Subcutaneous abdominal adipose tissue (tissue), 5 donors: ENCODE measurements at regions not wholly inside any gene's neighbourhood (a gene's known extent, or its start where the extent isn't known, plus 50 kb on each side); places are given as distances from the start of the nearest gene placed in this dataset.
"Not testable (repeated sequence)": the region's sequence is repeated elsewhere in the genome, so short reads cannot be mapped to it uniquely, and the experiment has no call there.

Experiments used
- H3K27ac ChIP-seq: one replicate; pipeline ENCODE4 v1.7.0; 2013; ENCODE audit warnings: low read depth, mild to moderate bottlenecking, inconsistent platforms, low read length, moderate library complexity
- H3K27me3 ChIP-seq, 5 donors: one replicate each; pipeline ENCODE4 v1.7.0; 2013; ENCODE audit warnings: low read length in 5 of 5, inconsistent platforms in 1 of 5; ENCODE audit not compliant: control insufficient read depth in 5 of 5, insufficient read depth in 4 of 5
- H3K36me3 ChIP-seq, 5 donors: one replicate each; pipeline ENCODE4 v1.7.0; 2013; ENCODE audit warnings: low read length in 5 of 5; ENCODE audit not compliant: control insufficient read depth in 5 of 5, insufficient read depth in 5 of 5
- H3K4me1 ChIP-seq, 5 donors: one replicate each; pipeline ENCODE4 v1.7.0; 2013; ENCODE audit warnings: low read length in 5 of 5, mild to moderate bottlenecking in 3 of 5, moderate library complexity in 1 of 5; ENCODE audit not compliant: control insufficient read depth in 5 of 5, insufficient read depth in 5 of 5
- H3K4me3 ChIP-seq, 5 donors: one replicate each; pipeline ENCODE4 v1.7.0; 2013; ENCODE audit warnings: low read length in 5 of 5, low read depth in 1 of 5
- H3K9ac ChIP-seq, 5 donors: one replicate each; pipeline ENCODE4 v1.7.0; 2013; ENCODE audit warnings: low read length in 5 of 5, mild to moderate bottlenecking in 4 of 5, moderate library complexity in 3 of 5
- H3K9me3 ChIP-seq, 5 donors: one replicate each; pipeline ENCODE4 v1.7.0; 2013; ENCODE audit warnings: low read length in 5 of 5; ENCODE audit not compliant: control insufficient read depth in 5 of 5
- donor health status: healthy.
- donor health status: healthy.
- donor health status: healthy.
- donor health status: healthy.
- donor health status: healthy.

- not testable (repeated sequence) for H3K27me3 ChIP-seq, H3K4me1 ChIP-seq, H3K9ac ChIP-seq, H3K36me3 ChIP-seq, H3K9me3 ChIP-seq, H3K4me3 ChIP-seq, H3K27ac ChIP-seq
These were observed 1075.2 kb upstream of the NOVA1 start for GRCh38 chr14:27672811-27673737.

GRCh38 chr14:27686137-27686536 lies 1080.5 kb upstream of the FOXG1 start:
- Histone ChIP-seq H3K36me3 (no peaks in the 10 kb centered on the region), H3K4me1 (no peaks in the 10 kb centered on the region), H3K27ac (no peak overlapping the region), H3K27me3 (no peaks in the 10 kb centered on the region), H3K4me3 (no peak overlapping the region), H3K9me3 (peaks cover 0 to 2% (median 2%) of the 10 kb centered on the region in 5 donors), H3K9ac (no peak overlapping the region)

GRCh38 chr14:27688841-27689444 lies 1077.6 kb upstream of the FOXG1 start:
- H3K9me3 ChIP-seq: peaks cover 0 to 2% (median 2%) of the 10 kb centered on the region in 5 donors
- no peaks in the 10 kb centered on the region for H3K27me3 ChIP-seq
- no peak overlapping the region for H3K4me3 ChIP-seq
- no peaks in the 10 kb centered on the region for H3K36me3 ChIP-seq
- no peaks in the 10 kb centered on the region for H3K4me1 ChIP-seq
- no peak overlapping the region for H3K9ac ChIP-seq
- H3K27ac ChIP-seq: no peak overlapping the region

GRCh38 chr14:27712364-27712763 lies 1054.2 kb upstream of the FOXG1 start:
- Histone ChIP-seq H3K9me3 (peaks cover 0 to 18% (median 6%) of the 10 kb centered on the region in 5 donors), H3K9ac (no peak overlapping the region), H3K36me3 (no peaks in the 10 kb centered on the region), H3K27me3 (no peaks in the 10 kb centered on the region), H3K4me3 (no peak overlapping the region), H3K27ac (no peak overlapping the region), H3K4me1 (no peaks in the 10 kb centered on the region)

- no peaks in the 10 kb centered on the region for H3K4me1 ChIP-seq
- H3K27me3 ChIP-seq: no peaks in the 10 kb centered on the region
- peaks cover 0 to 13% (median 3%) of the 10 kb centered on the region in 5 donors for H3K9me3 ChIP-seq
- no peak overlapping the region for H3K9ac ChIP-seq
- H3K27ac ChIP-seq: no peak overlapping the region
- H3K4me3 ChIP-seq: no peak overlapping the region
- H3K36me3 ChIP-seq: no peaks in the 10 kb centered on the region
These were observed 1051.0 kb upstream of the FOXG1 start for GRCh38 chr14:27715561-27715960.

GRCh38 chr14:27721760-27722159 lies 1044.8 kb upstream of the FOXG1 start:
- H3K9ac ChIP-seq: no peak overlapping the region
- no peak overlapping the region for H3K27ac ChIP-seq
- H3K27me3 ChIP-seq: no peaks in the 10 kb centered on the region
- H3K9me3 ChIP-seq: peaks cover 0 to 5% (median 0%) of the 10 kb centered on the region in 5 donors
- no peak overlapping the region for H3K4me3 ChIP-seq
- H3K4me1 ChIP-seq: no peaks in the 10 kb centered on the region
- no peaks in the 10 kb centered on the region for H3K36me3 ChIP-seq

GRCh38 chr14:27725482-27725881 lies 1041.1 kb upstream of the FOXG1 start:
- Histone ChIP-seq H3K9me3 (no peaks in the 10 kb centered on the region), H3K4me3 (no peak overlapping the region), H3K9ac (no peak overlapping the region), H3K36me3 (no peaks in the 10 kb centered on the region), H3K27ac (no peak overlapping the region), H3K27me3 (no peaks in the 10 kb centered on the region), H3K4me1 (no peaks in the 10 kb centered on the region)

GRCh38 chr14:27727251-27727770 lies 1039.3 kb upstream of the FOXG1 start:
- no peak overlapping the region for H3K9ac ChIP-seq
- no peak overlapping the region for H3K27ac ChIP-seq
- no peaks in the 10 kb centered on the region for H3K9me3 ChIP-seq
- H3K27me3 ChIP-seq: no peaks in the 10 kb centered on the region
- no peaks in the 10 kb centered on the region for H3K4me1 ChIP-seq
- H3K4me3 ChIP-seq: no peak overlapping the region
- no peaks in the 10 kb centered on the region for H3K36me3 ChIP-seq

- H3K9ac ChIP-seq: no peak overlapping the region
- H3K9me3 ChIP-seq: no peaks in the 10 kb centered on the region
- H3K27ac ChIP-seq: no peak overlapping the region
- H3K4me3 ChIP-seq: no peak overlapping the region
- no peaks in the 10 kb centered on the region for H3K36me3 ChIP-seq
- H3K27me3 ChIP-seq: no peaks in the 10 kb centered on the region
- H3K4me1 ChIP-seq: no peaks in the 10 kb centered on the region
These were observed 1036.4 kb upstream of the FOXG1 start for GRCh38 chr14:27730204-27730603.

GRCh38 chr14:27739657-27740156 lies 1026.9 kb upstream of the FOXG1 start:
- Histone ChIP-seq H3K27ac (no peak overlapping the region), H3K27me3 (no peaks in the 10 kb centered on the region), H3K36me3 (no peaks in the 10 kb centered on the region), H3K4me3 (no peak overlapping the region), H3K9ac (no peak overlapping the region), H3K9me3 (no peaks in the 10 kb centered on the region), H3K4me1 (no peaks in the 10 kb centered on the region)
